B cell (primary cell): ENCODE measurements at regions not wholly inside any gene's neighbourhood (a gene's known extent, or its start where the extent isn't known, plus 50 kb on each side); places are given as distances from the start of the nearest gene placed in this dataset.

Experiments used
- ATAC-seq: fragments of 200-7000 bp; cut with Tn5 transposase; one replicate; pipeline ENCODE4 v1.10.0; 2021; ENCODE audit warnings: low read depth, mild to moderate bottlenecking, moderate number of reproducible peaks, moderate library complexity
- CTCF ChIA-PET: fragments of 350-600 bp; sonication (Branson Sonifier 250); formaldehyde crosslinking; loops from one replicate; lab custom pipeline; 2021; ENCODE audit warnings: antibody characterized with exemption, inconsistent platforms; lab: Charles Lee
- POLR2A ChIA-PET: fragments of 350-600 bp; sonication (Branson Sonifier 250); formaldehyde crosslinking; loops from one replicate; lab custom pipeline; 2021; ENCODE audit warnings: antibody characterized with exemption; lab: Charles Lee
- DNase-seq: peaks from one replicate; pipeline ENCODE4 v3.0.0; 2013
- H2AFZ ChIP-seq: 2 replicates; pipeline ENCODE4 v1.6.1; 2012; ENCODE audit warnings: mild to moderate bottlenecking, low read depth, low read length; ENCODE audit not compliant: insufficient read depth, poor library complexity, severe bottlenecking
- H3K27ac ChIP-seq, 2 donors: 1 replicate in 1 of 2; 2 replicates in 1 of 2; pipeline ENCODE4 v1.5.1; 2012 to 2013; ENCODE audit warnings: low read length in 2 of 2, mild to moderate bottlenecking in 2 of 2, moderate library complexity in 1 of 2
- H3K27me3 ChIP-seq, 4 experiments: fragments of 200-600 bp in 1 of 4; sonication (generic) in 1 of 4; replicated peaks in 1 of 4; 1 replicate in 2 of 4; 2 replicates in 2 of 4; pipeline versions ENCODE4 v1.6.1 to v1.7.0; 2013 to 2016; ENCODE audit warnings: low read length in 3 of 4, mild to moderate bottlenecking in 2 of 4, mixed read lengths in 1 of 4, moderate library complexity in 1 of 4; ENCODE audit not compliant: insufficient read depth in 4 of 4, control insufficient read depth in 3 of 4; ENCODE audit errors: control extremely low read depth in 1 of 4
- H3K36me3 ChIP-seq, 2 experiments: replicated peaks in 1 of 2; 1 replicate in 1 of 2; 2 replicates in 1 of 2; pipeline versions ENCODE4 v1.6.1 to v1.7.1; 2013; ENCODE audit warnings: low read length in 1 of 2; ENCODE audit not compliant: insufficient read depth in 2 of 2, control insufficient read depth in 1 of 2; ENCODE audit errors: control extremely low read depth in 1 of 2, extremely low read depth in 1 of 2
- H3K4me1 ChIP-seq, 2 donors: fragments of 200-600 bp in 1 of 2; sonication (generic) in 1 of 2; 1 replicate in 1 of 2; 2 replicates in 1 of 2; pipeline versions ENCODE4 v1.5.1 to v1.6.1; 2013 to 2017; ENCODE audit warnings: low read length in 2 of 2; ENCODE audit not compliant: control insufficient read depth in 2 of 2, insufficient read depth in 2 of 2
- H3K4me2 ChIP-seq: replicated peaks from 2 replicates; pipeline ENCODE3; 2012; ENCODE audit warnings: mild to moderate bottlenecking, low read depth, low read length; ENCODE audit not compliant: poor library complexity, severe bottlenecking
- H3K4me3 ChIP-seq, 5 experiments: fragments of 200-600 bp in 1 of 5; sonication (generic) in 1 of 5; 1 replicate in 3 of 5; 2 replicates in 2 of 5; pipeline versions ENCODE4 v1.5.1 to v1.7.0; 2011 to 2016; ENCODE audit warnings: low read length in 4 of 5, mild to moderate bottlenecking in 4 of 5, low read depth in 2 of 5, control low read depth in 1 of 5, moderate library complexity in 1 of 5; ENCODE audit not compliant: insufficient read depth in 1 of 5; ENCODE audit errors: control extremely low read depth in 1 of 5, extremely low read depth in 1 of 5
- H3K79me2 ChIP-seq: fragments of 200-600 bp; sonication (generic); one replicate; pipeline ENCODE4 v1.6.0; 2016; ENCODE audit warnings: low read length; ENCODE audit not compliant: control insufficient read depth, insufficient read depth
- H3K9ac ChIP-seq: fragments of 200-600 bp; sonication (generic); 2 replicates; pipeline ENCODE4 v1.6.1; 2017; ENCODE audit warnings: mild to moderate bottlenecking, low read length, moderate library complexity
- H3K9me3 ChIP-seq, 3 donors: one replicate each; pipeline versions ENCODE4 v1.6.1 to v1.7.1; 2013; ENCODE audit warnings: low read length in 2 of 3; ENCODE audit not compliant: control insufficient read depth in 2 of 3, insufficient read depth in 1 of 3; ENCODE audit errors: control extremely low read depth in 1 of 3
- H4K20me1 ChIP-seq: 2 replicates; pipeline ENCODE4 v1.6.0; 2012; ENCODE audit warnings: mild to moderate bottlenecking, low read length; ENCODE audit not compliant: insufficient read depth, control insufficient read depth, poor library complexity, severe bottlenecking
- H3K27ac Mint-ChIP-seq: one replicate; pipeline ENCODE4 v1.8.0; 2021; ENCODE audit warnings: mixed read lengths
- H3K27me3 Mint-ChIP-seq: one replicate; pipeline ENCODE4 v1.8.0; 2021; ENCODE audit warnings: mixed read lengths
- H3K4me1 Mint-ChIP-seq: one replicate; pipeline ENCODE4 v1.8.0; 2021; ENCODE audit warnings: mixed read lengths
- H3K4me3 Mint-ChIP-seq: one replicate; pipeline ENCODE4 v1.8.0; 2021; ENCODE audit warnings: mixed read lengths
- H3K9me3 Mint-ChIP-seq: one replicate; pipeline ENCODE4 v1.8.0; 2022; ENCODE audit warnings: mixed read lengths; ENCODE audit not compliant: insufficient read depth
- CTCF ChIP-seq: fragments of 200-600 bp; IDR thresholded peaks from one replicate; pipeline ENCODE4 v1.8.0; 2022; ENCODE audit warnings: antibody characterized with exemption, mild to moderate bottlenecking
- EZH2 ChIP-seq: IDR thresholded peaks from 2 replicates; pipeline ENCODE4 v1.6.1; 2012; ENCODE audit warnings: borderline replicate concordance, low read depth, mild to moderate bottlenecking, moderate library complexity, low read length; ENCODE audit not compliant: insufficient read depth, poor library complexity, severe bottlenecking
- WGBS: methylation state at CpG from one replicate; pipeline ENCODE4 v1.1.5; 2013; ENCODE audit warnings: missing lambda C conversion rate; ENCODE audit not compliant: insufficient coverage; 5-methylcytosine and 5-hydroxymethylcytosine counted together
- intact Hi-C: fragments of 100-400 bp; cut with micrococcal nuclease; formaldehyde crosslinking; loops from one replicate; pipeline ENCODE4 v1.10.0; 2022

- Mint-ChIP-seq H3K27me3 (peaks cover 22% of the 10 kb centered on the region), H3K4me1 (peaks cover 8% of the 10 kb centered on the region), H3K27ac (no peak overlapping the region), H3K4me3 (no peak overlapping the region), H3K9me3 (no peaks in the 10 kb centered on the region)
- intact Hi-C loops, result no loop called here
- Histone ChIP-seq H4K20me1 (no peaks in the 10 kb centered on the region), H3K36me3 (no peaks in the 10 kb centered on the region), H3K27me3 (peaks cover 0 to 7% (median 3%) of the 10 kb centered on the region in 4 experiments), H3K4me1 (peaks cover 4 to 9% of the 10 kb centered on the region in 2 donors), H3K9ac (no peak overlapping the region), H2AFZ (no peak overlapping the region), H3K27ac (no peak overlapping the region), H3K4me3 (no peak overlapping the region), H3K9me3 (no peaks in the 10 kb centered on the region), H3K4me2 (no peak overlapping the region), H3K79me2 (no peaks in the 10 kb centered on the region)
- POLR2A ChIA-PET, result no interaction called here
- 100% methylated on average over 2 of the region's 3 CpGs for whole genome bisulfite sequencing
- ATAC-seq (no peak), DNase-seq (no peak)
- TF ChIP-seq CTCF (no peak), EZH2 (no peak)
- CTCF ChIA-PET, result no interaction called here
Observed at GRCh38 chr16:24673155-24673554, 56.3 kb upstream of the TNRC6A start.

- no peak overlapping the region for H3K27ac Mint-ChIP-seq
- Histone ChIP-seq H3K4me3 (no peak overlapping the region), H3K27me3 (peaks cover 0 to 7% (median 3%) of the 10 kb centered on the region in 4 experiments), H3K79me2 (no peaks in the 10 kb centered on the region), H3K9ac (no peak overlapping the region), H3K27ac (no peak overlapping the region), H3K36me3 (no peaks in the 10 kb centered on the region), H4K20me1 (no peaks in the 10 kb centered on the region), H2AFZ (no peak overlapping the region), H3K9me3 (no peaks in the 10 kb centered on the region), H3K4me1 (peaks cover 4 to 9% of the 10 kb centered on the region in 2 donors), H3K4me2 (no peak overlapping the region)
- ChIA-PET POLR2A (no interaction called here), CTCF (no interaction called here)
- peaks cover 8% of the 10 kb centered on the region for H3K4me1 Mint-ChIP-seq
- peaks cover 22% of the 10 kb centered on the region for H3K27me3 Mint-ChIP-seq
- DNase-seq (no peak), ATAC-seq (no peak)
- WGBS, result 92% methylated on average over 2 of the region's 5 CpGs
- intact Hi-C loops, result no loop called here
- no peak for TF ChIP-seq CTCF
- TF ChIP-seq EZH2, result no peak
- no peaks in the 10 kb centered on the region for H3K9me3 Mint-ChIP-seq
- no peak overlapping the region for H3K4me3 Mint-ChIP-seq
Observed at GRCh38 chr16:24674877-24675276, 54.6 kb upstream of the TNRC6A start.
